Mucosa of descending colon (tissue), 3 donors: ENCODE measurements at regions not wholly inside any gene's neighbourhood (a gene's known extent, or its start where the extent isn't known, plus 50 kb on each side); places are given as distances from the start of the nearest gene placed in this dataset.

ENCODE experiments used
- ATAC-seq: fragments of 200-7000 bp; cut with Tn5 transposase; one replicate; pipeline ENCODE4 v1.9.1; 2020; ENCODE audit warnings: mild to moderate bottlenecking, moderate library complexity
- DNase-seq, 3 donors: peaks; one replicate each; pipeline ENCODE4 v3.0.0-alpha.2; 2020
- H3K36me3 ChIP-seq: fragments of 200-600 bp; one replicate; pipeline ENCODE4 v1.8.0; 2021; ENCODE audit warnings: low read depth, mild to moderate bottlenecking
- H3K4me1 ChIP-seq: fragments of 200-600 bp; one replicate; pipeline ENCODE4 v1.8.0; 2021; ENCODE audit warnings: low read depth, mild to moderate bottlenecking
- H3K4me3 ChIP-seq: fragments of 200-600 bp; one replicate; pipeline ENCODE4 v1.8.0; 2021; ENCODE audit warnings: mild to moderate bottlenecking
- H3K9me3 ChIP-seq: fragments of 200-600 bp; one replicate; pipeline ENCODE4 v1.8.0; 2021; ENCODE audit warnings: mild to moderate bottlenecking
- intact Hi-C, 2 donors: fragments of 100-400 bp; cut with DNase I in 1 of 2; cut with micrococcal nuclease in 1 of 2; formaldehyde crosslinking; loops; one replicate each; pipeline versions ENCODE4 v1.11.0 to v1.11.1; 2022; cut with DNase I, micrococcal nuclease
- TF ChIP-seq, protein P1 (sequence below): fragments of 200-600 bp; IDR thresholded peaks from one replicate; pipeline ENCODE4 v1.8.0; 2022; ENCODE audit warnings: antibody characterized with exemption, mild to moderate bottlenecking
- donor health status: DM: no; HTN: no; CAD: no; lungs with moderate emphysema.
- donor health status: DM: no; HTN: no; CAD: no.
- donor health status: DM: no; HTN: yes; CAD: no.

DNA sequence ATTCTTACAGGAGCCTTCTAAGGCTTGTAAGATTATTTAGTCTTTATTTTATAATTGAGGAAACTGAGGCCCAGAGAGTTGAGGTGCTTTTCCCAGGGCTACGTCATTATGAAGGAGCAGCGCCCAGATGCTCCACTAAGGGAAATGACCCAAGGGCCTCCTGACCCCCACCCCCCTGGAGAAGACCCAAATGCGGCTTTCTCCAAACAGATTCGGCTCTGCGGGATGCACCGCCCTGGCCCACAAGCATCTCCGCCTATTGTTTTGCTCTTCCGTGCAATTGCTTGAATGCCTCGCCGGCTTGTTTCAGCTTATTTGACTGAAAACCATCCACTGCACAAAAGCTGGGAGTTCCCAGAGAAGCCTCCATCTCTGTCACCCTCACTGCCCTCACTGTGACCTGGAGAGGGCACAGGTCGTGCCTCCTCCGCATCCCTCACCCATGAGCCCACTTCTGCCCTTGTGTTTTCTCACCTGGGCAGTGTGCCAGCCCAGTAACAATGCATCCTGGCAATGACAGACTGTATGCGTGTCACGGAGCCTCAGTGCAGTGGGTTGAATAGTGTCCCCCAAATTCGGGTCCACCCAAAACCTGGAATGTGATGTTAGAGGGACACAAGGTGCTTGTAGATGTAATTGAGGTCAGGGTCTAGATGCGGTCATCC, 790.2 kb downstream of the TBC1D22A start:
- no peak for ATAC-seq
- DNase-seq = no peak
- no peaks in the 10 kb centered on the region for H3K36me3 ChIP-seq
- H3K4me3 ChIP-seq = no peak overlapping the region
- TF ChIP-seq, protein P1, sequence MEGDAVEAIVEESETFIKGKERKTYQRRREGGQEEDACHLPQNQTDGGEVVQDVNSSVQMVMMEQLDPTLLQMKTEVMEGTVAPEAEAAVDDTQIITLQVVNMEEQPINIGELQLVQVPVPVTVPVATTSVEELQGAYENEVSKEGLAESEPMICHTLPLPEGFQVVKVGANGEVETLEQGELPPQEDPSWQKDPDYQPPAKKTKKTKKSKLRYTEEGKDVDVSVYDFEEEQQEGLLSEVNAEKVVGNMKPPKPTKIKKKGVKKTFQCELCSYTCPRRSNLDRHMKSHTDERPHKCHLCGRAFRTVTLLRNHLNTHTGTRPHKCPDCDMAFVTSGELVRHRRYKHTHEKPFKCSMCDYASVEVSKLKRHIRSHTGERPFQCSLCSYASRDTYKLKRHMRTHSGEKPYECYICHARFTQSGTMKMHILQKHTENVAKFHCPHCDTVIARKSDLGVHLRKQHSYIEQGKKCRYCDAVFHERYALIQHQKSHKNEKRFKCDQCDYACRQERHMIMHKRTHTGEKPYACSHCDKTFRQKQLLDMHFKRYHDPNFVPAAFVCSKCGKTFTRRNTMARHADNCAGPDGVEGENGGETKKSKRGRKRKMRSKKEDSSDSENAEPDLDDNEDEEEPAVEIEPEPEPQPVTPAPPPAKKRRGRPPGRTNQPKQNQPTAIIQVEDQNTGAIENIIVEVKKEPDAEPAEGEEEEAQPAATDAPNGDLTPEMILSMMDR = no peak
- H3K9me3 ChIP-seq = no peaks in the 10 kb centered on the region
- H3K4me1 ChIP-seq = no peaks in the 10 kb centered on the region
- intact Hi-C loops = no loop called here

DNA sequence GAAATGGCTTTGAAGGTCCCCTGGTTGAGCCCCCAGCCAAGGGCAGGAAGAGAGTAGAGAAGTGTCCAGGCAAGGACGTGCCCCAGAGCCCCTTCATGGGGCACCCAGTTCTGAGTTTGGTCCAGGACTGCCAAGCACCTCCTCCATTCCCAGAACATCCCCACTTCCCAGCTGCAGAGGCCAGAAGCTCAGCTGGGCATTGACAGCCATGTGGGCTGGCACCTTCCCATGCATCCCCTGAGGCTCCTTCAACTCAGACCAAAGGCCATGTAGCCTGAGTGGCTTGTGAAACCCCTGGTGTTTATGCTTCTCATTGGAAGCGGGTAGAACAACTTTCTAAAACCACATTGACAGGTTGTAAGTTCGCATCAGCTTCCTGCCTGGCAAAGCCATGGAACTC, 789.6 kb downstream of the TBC1D22A start:
- Histone ChIP-seq H3K4me1 (no peaks in the 10 kb centered on the region), H3K36me3 (no peaks in the 10 kb centered on the region), H3K4me3 (no peak overlapping the region), H3K9me3 (no peaks in the 10 kb centered on the region)
- intact Hi-C loops = no loop called here
- no peak for ATAC-seq
- TF ChIP-seq, protein P1 = no peak
- DNase-seq = no peak

DNA sequence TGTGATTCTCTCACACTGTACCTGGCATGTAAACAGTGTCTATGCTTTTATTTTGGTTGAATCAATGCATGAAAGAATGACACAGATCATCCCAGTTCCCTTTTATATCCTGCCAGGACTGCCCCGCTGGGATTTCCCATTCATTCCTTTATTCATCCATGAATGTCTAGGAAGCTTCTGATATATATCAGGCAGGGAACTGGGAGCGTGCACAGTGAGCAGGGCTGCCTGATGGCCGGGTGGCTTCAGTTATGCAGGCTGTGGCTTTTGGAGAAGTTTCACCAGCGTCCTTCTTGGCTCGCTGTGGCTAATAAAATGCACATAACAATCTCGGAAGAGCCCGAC, 789.0 kb downstream of the TBC1D22A start:
- DNase-seq (no peak), ATAC-seq (no peak)
- TF ChIP-seq, protein P1 = no peak
- intact Hi-C loops = no loop called here
- Histone ChIP-seq H3K4me3 (no peak overlapping the region), H3K4me1 (no peaks in the 10 kb centered on the region), H3K36me3 (no peaks in the 10 kb centered on the region), H3K9me3 (no peaks in the 10 kb centered on the region)

DNA sequence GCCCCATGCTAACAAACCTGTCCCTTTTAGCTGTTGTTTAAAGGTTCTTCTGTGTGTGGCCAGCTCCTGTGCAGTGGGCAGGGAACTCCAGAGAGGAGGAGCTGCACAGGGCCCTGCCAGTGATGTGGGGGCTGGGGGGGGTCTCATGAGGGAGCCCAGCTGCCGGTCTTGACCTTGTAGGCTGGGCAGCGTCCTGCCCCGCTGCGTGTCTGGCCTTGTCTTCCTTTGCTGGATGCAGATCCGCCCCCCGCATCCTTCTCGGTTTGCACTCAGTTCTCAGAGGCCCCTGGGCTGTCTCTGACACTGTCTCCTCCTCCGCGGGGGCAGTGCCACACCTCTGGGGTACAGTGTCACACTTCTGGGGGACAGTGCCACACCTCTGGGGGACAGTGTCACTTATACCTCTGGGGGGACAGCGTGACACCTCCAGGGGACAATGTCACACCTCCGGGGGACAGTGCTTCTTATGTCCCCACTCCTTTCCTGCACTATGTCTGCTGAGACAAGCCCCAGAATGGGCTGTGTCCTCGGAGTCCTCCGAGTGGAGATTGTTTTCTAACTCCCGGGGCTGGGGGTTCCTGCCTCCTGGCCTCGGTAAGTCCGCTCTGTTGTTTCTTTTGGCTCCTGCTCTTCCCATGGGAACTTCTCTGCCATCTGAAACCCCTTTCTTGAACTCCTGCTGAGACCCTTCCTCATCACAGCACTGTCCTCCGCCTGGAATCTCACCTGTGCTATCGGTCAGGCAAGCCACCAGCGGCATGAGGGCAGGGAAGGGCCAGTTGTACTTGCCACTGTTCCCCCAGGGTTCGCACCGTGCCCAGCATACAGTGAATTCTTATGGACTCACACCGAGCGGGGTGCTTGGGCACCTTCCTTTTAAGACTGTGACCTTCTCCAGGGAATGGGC, 788.3 kb downstream of the TBC1D22A start:
- DNase-seq = no peak
- TF ChIP-seq, protein P1 = no peak
- Histone ChIP-seq H3K36me3 (no peaks in the 10 kb centered on the region), H3K4me3 (no peak overlapping the region), H3K4me1 (no peaks in the 10 kb centered on the region), H3K9me3 (no peaks in the 10 kb centered on the region)
- intact Hi-C loops = no loop called here
- no peak for ATAC-seq

DNA sequence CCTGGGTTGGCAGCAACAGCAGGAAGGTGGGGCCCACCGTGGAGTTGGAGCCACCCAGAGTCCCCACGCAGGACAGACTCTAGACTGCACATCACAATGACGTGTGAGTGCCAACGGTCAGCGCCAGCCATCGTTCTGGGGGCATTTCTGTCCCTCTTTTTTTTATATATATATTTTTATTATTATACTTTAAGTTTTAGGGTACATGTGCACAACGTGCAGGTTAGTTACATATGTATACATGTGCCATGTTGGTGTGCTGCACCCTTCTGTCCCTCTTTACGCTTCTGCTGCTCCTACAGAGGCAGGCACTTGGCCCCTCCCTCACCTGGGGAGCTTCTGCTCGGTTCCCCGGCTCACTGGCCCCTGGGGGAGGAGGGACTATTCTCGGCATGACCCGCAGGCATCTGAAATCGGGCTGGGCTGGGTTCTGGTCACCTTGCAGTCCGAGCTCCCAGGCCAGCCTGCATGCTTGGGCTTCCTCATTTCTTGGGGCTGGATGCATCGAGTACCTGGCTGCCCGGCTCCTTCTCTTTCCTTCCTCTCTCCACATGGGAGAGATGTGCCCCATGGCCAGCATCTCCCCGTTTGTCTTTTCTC, 787.4 kb downstream of the TBC1D22A start:
- intact Hi-C loops = no loop called here
- ATAC-seq (no peak), DNase-seq (no peak)
- TF ChIP-seq, protein P1 = no peak
- H3K4me1 ChIP-seq = no peaks in the 10 kb centered on the region
- H3K9me3 ChIP-seq = no peaks in the 10 kb centered on the region
- no peak overlapping the region for H3K4me3 ChIP-seq
- H3K36me3 ChIP-seq = no peaks in the 10 kb centered on the region
